Stimulated activated CD4-positive, alpha-beta T cell treated with anti-CD3 and anti-CD28 coated beads, Interleukin-12 subunit alpha, Interleukin-12 subunit beta, amount 100 ng/mL, for 4 hours (primary cell): ENCODE measurements at regions not wholly inside any gene's neighbourhood (a gene's known extent, or its start where the extent isn't known, plus 50 kb on each side); places are given as distances from the start of the nearest gene placed in this dataset.
"Not testable (repeated sequence)": the region's sequence is repeated elsewhere in the genome, so short reads cannot be mapped to it uniquely, and the experiment has no call there.

Experiments
- DNase-seq: peaks from one replicate; pipeline ENCODE4 v3.0.0-alpha.2; 2020

DNA sequence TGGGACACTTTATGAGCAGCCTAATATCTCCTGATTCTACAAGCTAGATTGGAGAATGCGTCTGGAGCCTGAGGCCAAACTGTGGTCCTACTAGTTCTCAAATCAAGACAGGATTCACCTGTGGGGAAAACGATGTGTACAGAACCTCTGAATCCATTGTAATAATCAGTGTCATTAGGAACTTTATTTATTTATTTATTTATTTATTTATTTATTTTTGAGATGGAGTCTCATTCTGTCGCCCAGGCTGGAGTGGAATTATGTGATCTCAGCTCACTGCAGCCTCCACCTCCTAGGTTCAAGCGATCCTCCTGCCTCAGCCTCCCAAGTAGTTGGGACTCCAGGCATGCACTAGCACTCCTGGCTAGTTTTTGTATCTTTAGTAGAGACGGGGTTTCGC lies 52.6 kb upstream of the KIF26B start:
- not testable (repeated sequence) for DNase-seq

DNA sequence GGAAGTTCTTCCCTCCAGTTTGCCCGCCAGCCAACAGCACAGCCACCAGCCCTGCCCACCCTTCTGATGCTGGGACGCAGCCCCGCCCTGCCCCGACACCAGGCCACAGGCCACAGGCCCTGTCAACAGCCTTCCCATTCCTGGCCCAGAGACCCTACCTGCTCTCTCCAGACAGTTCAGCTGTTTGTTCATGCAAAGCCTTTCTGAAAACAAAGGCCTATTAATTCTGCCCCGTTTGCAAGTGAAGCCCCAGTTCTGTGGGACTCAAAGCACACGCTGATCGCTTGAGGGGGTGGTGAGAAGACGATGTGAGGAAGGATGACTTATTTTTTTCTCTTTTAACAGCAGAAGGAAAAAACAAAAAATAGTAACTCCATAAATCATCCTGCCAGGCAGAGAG lies 55.4 kb upstream of the KIF26B start:
- no peak for DNase-seq

DNA sequence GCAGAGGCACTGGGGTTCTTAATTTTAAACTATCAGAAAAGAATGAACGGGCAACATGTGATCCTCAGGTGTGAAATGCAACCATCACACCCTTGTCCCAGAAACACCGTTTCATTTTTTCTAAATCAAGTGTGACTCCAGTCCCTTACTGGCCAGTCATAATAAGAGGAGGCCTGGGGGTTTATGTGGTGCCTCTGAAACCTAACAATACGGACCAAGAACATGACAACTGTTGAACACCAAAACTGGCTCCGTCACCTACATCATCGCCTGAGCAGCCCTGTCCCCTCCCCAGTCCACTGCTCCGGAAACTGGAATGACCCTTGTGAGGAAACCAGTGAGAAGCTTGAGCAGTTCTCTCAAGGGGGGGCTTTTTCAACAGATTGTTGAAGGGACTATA lies 55.9 kb upstream of the KIF26B start:
- DNase-seq, result no peak

DNA sequence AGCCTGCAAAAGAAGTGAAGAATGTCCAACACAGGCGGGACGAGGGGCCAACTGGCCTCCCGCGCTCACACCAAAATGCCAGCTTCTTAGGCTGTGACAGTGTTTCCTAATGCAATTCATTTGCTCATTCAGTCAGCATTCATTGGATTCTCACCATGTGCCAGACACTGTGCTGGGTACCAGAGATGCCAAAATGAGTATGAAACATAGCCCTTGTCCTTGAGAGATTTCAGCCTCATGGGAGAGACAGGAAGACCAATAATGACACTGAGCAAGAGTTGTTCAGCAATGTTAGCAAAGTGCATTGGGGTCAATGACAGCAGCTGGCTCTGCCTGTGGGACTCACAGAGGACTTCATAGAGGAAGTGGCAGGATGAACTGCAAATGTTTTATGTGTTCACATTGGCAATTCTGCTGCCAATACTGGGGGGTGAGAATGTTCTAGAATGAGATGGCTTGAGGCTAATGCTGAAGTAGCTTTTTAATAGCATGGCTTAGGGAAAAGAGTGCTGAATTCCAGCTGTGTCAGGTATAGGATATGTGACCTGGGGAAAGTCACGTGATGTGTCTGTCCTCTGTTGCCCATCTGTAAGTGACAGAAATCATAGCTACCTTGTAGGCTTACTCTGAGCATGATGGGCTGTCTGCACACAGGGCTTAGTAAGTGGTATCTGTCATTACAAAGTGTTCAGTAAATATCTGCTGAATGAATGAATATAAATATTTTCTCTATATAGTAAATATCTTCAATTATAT lies 58.3 kb upstream of the KIF26B start:
- DNase-seq, result no peak

GRCh38 chr1:245095903-245096302 lies 58.9 kb upstream of the KIF26B start:
- DNase-seq, result no peak

GRCh38 chr1:245094954-245095353 lies 59.8 kb upstream of the KIF26B start:
- DNase-seq, result no peak

DNA sequence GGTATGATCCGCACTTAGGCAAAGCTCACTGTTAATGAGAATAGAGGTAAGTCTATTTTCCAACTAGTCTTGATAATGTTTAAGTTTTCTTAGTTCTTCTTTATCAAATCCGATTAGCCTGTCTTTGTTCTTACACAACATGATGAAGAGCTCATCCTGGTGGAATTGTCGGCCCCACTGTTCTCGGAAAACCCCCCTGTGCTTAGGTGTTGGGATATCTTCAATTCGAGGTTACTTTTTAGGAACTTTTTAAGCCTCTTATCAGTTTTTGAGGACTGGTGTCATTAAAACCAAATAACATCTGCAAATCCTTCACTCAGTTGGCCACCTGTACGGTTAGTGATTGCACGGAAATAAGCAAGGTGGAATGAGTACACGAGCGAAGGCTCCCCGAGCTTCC lies 60.7 kb upstream of the KIF26B start:
- DNase-seq, result no peak

DNA sequence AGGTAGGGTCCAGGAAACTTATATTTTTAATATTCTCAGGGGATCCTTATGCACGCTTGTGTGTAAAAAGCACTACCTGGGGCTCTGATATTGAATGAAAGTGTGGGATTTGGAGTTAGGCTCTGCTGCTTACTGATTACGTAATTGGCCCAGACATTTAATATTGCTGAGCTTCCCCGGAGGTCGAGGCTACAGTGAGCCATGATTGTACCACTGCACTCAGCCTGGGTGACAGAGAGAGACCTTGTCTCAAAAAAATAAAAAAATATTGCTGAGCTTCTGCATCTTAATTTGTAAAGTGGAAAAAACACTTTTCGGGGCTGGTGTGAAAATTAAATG lies 62.2 kb upstream of the KIF26B start:
- DNase-seq, result no peak

- no peak for DNase-seq
Observed at GRCh38 chr1:245091818-245092637, 62.8 kb upstream of the KIF26B start.

GRCh38 chr1:245091171-245091621 lies 63.6 kb upstream of the KIF26B start:
- DNase-seq, result no peak

- no peak for DNase-seq
Observed at GRCh38 chr1:245090491-245091090, 64.2 kb upstream of the KIF26B start.

- no peak for DNase-seq
Observed at GRCh38 chr1:245087723-245088122, 67.1 kb upstream of the KIF26B start.

DNA sequence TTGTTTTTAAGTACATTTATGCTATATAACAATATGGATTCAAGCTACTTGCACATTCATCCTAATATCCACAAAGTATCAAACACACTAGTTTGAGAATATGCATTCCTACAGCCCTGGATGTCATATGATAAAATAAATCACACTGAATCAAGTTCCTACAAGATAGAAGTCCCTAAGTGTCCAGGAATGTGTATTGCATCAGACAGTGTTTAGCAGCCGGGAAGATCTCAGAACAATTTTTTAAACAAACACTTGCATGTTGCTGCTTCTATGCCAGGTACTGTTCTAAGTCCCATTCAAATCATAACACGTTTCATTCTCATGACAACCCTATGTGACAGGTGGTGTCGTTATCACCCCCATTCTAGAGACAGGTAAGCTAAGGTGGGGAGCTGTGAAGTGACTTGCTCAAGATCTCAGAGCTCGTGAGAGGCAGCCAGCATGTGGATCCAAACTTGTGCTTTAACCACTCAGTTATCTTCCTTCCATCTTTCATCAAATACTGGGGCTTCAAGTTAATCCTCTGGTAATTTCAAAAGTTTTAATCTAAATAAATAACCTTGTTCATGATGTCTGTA lies 68.3 kb upstream of the KIF26B start:
- no peak for DNase-seq

DNA sequence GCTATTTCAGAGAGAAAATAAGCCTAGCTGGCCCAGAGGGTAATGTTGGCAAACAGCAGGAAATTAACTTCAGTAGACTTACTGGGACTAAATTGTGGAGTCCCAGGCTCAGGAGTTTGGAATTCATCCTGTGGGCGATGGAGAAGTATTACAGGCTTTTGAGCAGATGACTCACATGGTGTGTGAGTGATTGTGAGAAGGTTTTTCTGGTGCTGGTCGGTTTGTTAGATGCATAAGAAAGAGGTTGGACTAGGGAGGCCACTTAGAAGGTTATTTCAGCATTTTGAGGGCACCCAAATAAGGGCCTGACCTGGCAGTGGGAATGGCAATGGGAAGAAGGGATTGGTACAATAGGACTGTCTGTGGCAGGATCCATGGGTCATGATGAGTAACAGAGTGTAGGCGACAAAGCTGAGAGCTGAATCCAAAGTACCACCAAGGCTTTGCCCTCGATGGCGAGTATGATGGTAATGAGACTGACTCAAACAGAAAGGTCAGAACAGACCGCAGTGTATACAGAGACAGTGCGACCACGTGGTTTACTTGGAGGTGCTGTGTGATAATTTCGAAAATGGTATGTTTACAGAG lies 69.2 kb upstream of the KIF26B start:
- DNase-seq, result no peak

GRCh38 chr1:245084551-245084950 lies 70.2 kb upstream of the KIF26B start:
- DNase-seq, result no peak

GRCh38 chr1:245079021-245079609 lies 75.7 kb upstream of the KIF26B start:
- no peak for DNase-seq

DNA sequence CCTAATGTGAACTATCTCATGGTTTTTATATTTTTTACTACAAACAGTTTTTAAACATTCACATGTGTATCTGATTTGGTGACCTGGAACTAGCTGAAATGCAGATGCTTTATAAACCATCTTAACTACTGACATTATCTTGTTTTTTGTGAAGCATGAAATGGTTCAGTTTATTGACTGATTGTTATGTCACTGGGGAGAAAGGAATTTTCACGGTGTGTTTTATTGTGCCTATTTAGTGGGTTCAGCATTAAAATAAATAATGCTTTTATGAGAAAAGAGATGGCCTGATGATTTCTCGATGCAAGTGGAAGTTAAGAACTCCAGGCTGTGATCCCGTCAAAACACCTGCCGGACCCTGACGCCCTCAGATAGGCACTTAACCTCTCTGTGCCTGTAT lies 79.9 kb upstream of the KIF26B start:
- no peak for DNase-seq

GRCh38 chr1:245074232-245074747 lies 80.5 kb upstream of the KIF26B start:
- no peak for DNase-seq

DNA sequence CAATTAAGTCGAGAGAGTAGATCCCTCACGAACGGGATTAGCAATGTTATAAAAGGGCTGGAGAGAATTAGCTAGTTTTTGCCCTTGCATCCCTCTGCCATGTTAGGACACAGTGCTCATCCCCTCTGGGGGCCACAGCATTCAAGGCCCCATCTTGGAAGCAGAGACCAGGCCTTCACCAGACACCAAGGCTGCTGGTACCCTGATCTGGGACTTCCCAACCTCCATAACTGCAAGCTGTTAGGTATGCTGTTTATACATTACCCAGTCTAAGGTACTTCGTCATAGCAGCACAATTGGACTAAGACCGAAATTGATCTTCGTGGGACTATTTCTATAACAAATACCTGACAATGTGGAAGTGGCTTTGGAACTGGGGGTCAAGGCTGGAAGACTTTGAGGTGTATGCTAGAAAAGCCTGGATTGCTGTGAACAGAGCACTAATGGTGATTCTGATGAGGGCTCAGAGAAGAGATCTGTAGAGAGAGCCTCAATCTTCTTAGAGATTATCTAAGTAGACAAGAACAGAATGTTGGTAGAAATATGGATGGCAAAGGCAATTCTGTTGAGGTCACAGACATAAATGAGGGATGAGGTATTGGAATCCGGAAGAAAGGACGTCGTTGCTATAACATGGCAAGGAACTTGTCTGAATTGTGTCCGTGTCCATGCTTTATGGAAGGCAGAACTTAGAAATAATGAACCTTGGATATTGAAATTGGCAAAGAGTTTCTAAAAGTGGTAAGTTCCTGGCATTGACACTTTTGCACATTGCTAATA lies 83.8 kb upstream of the KIF26B start:
- no peak for DNase-seq

DNA sequence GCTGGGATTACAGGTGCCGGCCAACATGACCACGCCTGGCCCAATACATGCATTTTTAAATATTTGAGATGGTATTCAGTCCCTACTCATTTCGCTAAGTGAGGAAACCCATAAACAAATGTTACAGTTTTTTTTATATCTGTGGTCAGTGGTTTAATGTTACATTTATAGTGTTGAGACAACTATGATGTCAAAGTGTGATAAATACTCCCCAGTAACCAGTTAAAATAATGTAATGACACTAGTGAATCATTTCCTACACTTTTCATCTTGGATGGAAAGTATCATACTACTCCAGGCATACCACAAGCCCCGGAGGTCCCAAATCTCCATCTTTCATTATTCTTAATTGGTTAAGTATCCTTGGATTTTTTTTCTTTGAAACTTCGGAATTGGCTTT lies 87.5 kb upstream of the KIF26B start:
- DNase-seq, result no peak

DNA sequence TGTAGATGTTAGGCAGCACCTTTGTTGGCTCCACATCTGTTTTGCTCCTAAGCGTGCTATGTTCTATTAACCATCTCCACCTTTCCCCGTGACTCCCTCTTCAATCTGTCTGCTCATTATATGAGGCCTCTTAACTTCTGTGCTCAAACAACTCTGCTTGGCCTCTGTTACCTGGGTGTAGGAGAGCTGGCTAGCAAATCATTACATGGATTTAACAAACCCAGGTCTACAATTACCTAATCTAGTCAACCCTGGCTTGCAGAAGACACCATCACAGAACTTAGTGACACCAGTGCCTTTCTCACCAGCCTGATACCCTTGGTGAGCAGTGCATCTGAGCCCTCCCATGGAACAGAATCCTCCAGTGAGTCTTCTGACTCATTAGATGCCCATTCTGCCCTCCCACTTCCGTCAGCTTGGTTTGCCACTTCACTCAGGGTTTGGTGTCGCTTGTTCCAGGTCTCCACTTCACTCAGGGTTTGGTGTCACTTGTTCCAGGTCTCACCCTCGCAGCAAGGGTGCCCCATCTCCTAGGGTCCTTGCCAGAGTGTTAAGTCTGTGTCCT lies 92.0 kb upstream of the KIF26B start:
- no peak for DNase-seq
